HepG2 (cell line): ENCODE measurements at regions not wholly inside any gene's neighbourhood (a gene's known extent, or its start where the extent isn't known, plus 50 kb on each side); places are given as distances from the start of the nearest gene placed in this dataset.

Experiments used
- ATAC-seq: fragments of 200-7000 bp; cut with Tn5 transposase; 3 replicates; pipeline ENCODE4 v1.9.1; 2020; ENCODE audit warnings: mild to moderate bottlenecking, moderate library complexity
- BruUV-seq: library from RNA; stranded (reverse); fragments of 400-500 nt; replicated peaks from 2 replicates; lab custom pipeline; 2021; lab: Mats Ljungman, UMichigan
- CTCF ChIA-PET: fragments of 300-600 bp; formaldehyde crosslinking; extraction: SDS; loops from one replicate; lab custom pipeline; 2021; ENCODE audit warnings: low total read pairs, inconsistent platforms, low intra/inter-chr PET ratio; lab: Yijun Ruan, JAX
- POLR2A ChIA-PET: fragments of 350-600 bp; sonication (Branson Sonifier 250); formaldehyde crosslinking; loops from one replicate; lab custom pipeline; 2020; ENCODE audit warnings: antibody characterized with exemption, inconsistent platforms; lab: Yijun Ruan, JAX
- DNase-seq: peaks from one replicate; pipeline ENCODE4 v3.0.0-alpha.2; 2015; ENCODE audit warnings: low spot score
- FAIRE-seq: peaks from 3 replicates; lab custom pipeline; 2011; peaks lifted over from hg19 to GRCh38; lab: Jason Lieb, UNC
- H2AFZ ChIP-seq: one replicate; pipeline ENCODE4 v1.6.1; 2011; ENCODE audit warnings: low read length, inconsistent platforms
- H3K27ac ChIP-seq: fragments of 300-600 bp; 3 replicates; pipeline ENCODE4 v1.8.0; 2011; ENCODE audit warnings: mixed run types, mild to moderate bottlenecking, mixed read lengths, low read length, inconsistent platforms; ENCODE audit not compliant: insufficient read depth; ENCODE audit errors: extremely low read length
- H3K27me3 ChIP-seq, 2 experiments: fragments of 200-600 bp in 1 of 2; 2 replicates in 1 of 2; 3 replicates in 1 of 2; pipeline versions ENCODE4 v1.6.0 to v1.8.0; 2011; ENCODE audit warnings: low read length in 2 of 2, mild to moderate bottlenecking in 2 of 2, moderate library complexity in 2 of 2, inconsistent platforms in 1 of 2; ENCODE audit not compliant: insufficient read depth in 2 of 2, control insufficient read depth in 1 of 2
- H3K36me3 ChIP-seq, 2 experiments: fragments of 200-600 bp in 1 of 2; replicated peaks in 1 of 2; 2 replicates in 1 of 2; 3 replicates in 1 of 2; pipeline versions ENCODE4 v1.5.1 to v1.8.0; 2011; ENCODE audit warnings: low read length in 2 of 2, inconsistent platforms in 1 of 2; ENCODE audit not compliant: insufficient read depth in 2 of 2, control insufficient read depth in 1 of 2
- H3K4me1 ChIP-seq: 2 replicates; pipeline ENCODE4 v1.5.1; 2012; ENCODE audit warnings: low read length, inconsistent platforms; ENCODE audit not compliant: insufficient read depth
- H3K4me2 ChIP-seq: 2 replicates; pipeline ENCODE4 v1.6.0; 2011; ENCODE audit warnings: low read depth, low read length, inconsistent platforms
- H3K4me3 ChIP-seq, 3 experiments: fragments of 200-600 bp in 1 of 3; sonication (generic), shearing (Covaris generic) in 1 of 3; replicated peaks in 1 of 3; 2 replicates each; pipeline ENCODE4 v1.5.1; 2011 to 2016; ENCODE audit warnings: low read length in 3 of 3, inconsistent platforms in 2 of 3, low read depth in 2 of 3, mild to moderate bottlenecking in 2 of 3, control low read depth in 1 of 3, mixed read lengths in 1 of 3; ENCODE audit not compliant: insufficient read depth in 1 of 3
- H3K79me2 ChIP-seq: one replicate; pipeline ENCODE4 v1.6.1; 2011; ENCODE audit warnings: low read length, inconsistent platforms; ENCODE audit not compliant: insufficient read depth
- H3K9ac ChIP-seq: 2 replicates; pipeline ENCODE4 v1.6.0; 2011; ENCODE audit warnings: mild to moderate bottlenecking, low read depth, low read length, inconsistent platforms; ENCODE audit not compliant: insufficient read depth
- H3K9me3 ChIP-seq: 2 replicates; pipeline ENCODE4 v1.5.1; 2012; ENCODE audit warnings: mild to moderate bottlenecking, low read length
- H4K20me1 ChIP-seq: 2 replicates; pipeline ENCODE4 v1.6.0; 2011; ENCODE audit warnings: inconsistent platforms, mild to moderate bottlenecking, low read length, moderate library complexity; ENCODE audit not compliant: insufficient read depth
- BATF2 ChIP-seq: sonication (generic); formaldehyde crosslinking; IDR thresholded peaks from 2 replicates; pipeline ENCODE4 v1.8.0; 2022; ENCODE audit warnings: mild to moderate bottlenecking, missing genetic modification reagents, moderate library complexity
- MAZ ChIP-seq, 2 experiments: sonication (generic) in 1 of 2; formaldehyde crosslinking in 1 of 2; IDR thresholded peaks; 2 replicates each; pipeline versions ENCODE4 v1.5.0 to v1.6.1; 2012 to 2020; ENCODE audit warnings: low read depth in 2 of 2, mild to moderate bottlenecking in 2 of 2, borderline replicate concordance in 1 of 2, improper control_type of control experiment in 1 of 2, low read length in 1 of 2, missing genetic modification reagents in 1 of 2, moderate library complexity in 1 of 2
- ZNF180 ChIP-seq: sonication (generic); formaldehyde crosslinking; IDR thresholded peaks from 2 replicates; pipeline ENCODE4 v1.4.0; 2020; ENCODE audit warnings: low read depth, missing genetic modification reagents, borderline replicate concordance
- ZSCAN31 ChIP-seq: sonication (generic); formaldehyde crosslinking; IDR thresholded peaks from 2 replicates; pipeline ENCODE4 v1.5.0; 2020; ENCODE audit warnings: low read depth, mild to moderate bottlenecking, missing genetic modification reagents
- WGBS: methylation state at CpG from one replicate; pipeline ENCODE4 v1.1.6; 2017; ENCODE audit warnings: low lambda C conversion rate; 5-methylcytosine and 5-hydroxymethylcytosine counted together
- in situ Hi-C: cut with HindIII; loops from 2 replicates; pipeline ENCODE4 v1.10.0; 2017; ENCODE audit warnings: low pct_unique_long_range_greater_than_20kb; ENCODE audit not compliant: extremely low pct_ligation_motif_present
- intact Hi-C: fragments of 100-400 bp; cut with micrococcal nuclease; formaldehyde crosslinking; loops from one replicate; pipeline ENCODE4 v1.10.0; 2022; ENCODE audit not compliant: unreplicated experiment
- TF ChIP-seq, protein P1 (sequence below): sonication (generic); formaldehyde crosslinking; conservative IDR thresholded peaks from 2 replicates; pipeline ENCODE4 v1.4.0; 2020; ENCODE audit warnings: missing genetic modification reagents
- TF ChIP-seq, protein P2 (sequence below): sonication (generic); formaldehyde crosslinking; IDR thresholded peaks from one replicate; pipeline ENCODE4 v1.5.1; 2020; ENCODE audit warnings: mild to moderate bottlenecking, missing genetic modification reagents; ENCODE audit errors: not compliant biosample characterization

- intact Hi-C loops = no loop called here
- Histone ChIP-seq H3K4me3 (no peak overlapping the region), H4K20me1 (no peaks in the 10 kb centered on the region), H3K27ac (no peak overlapping the region), H3K27me3 (no peaks in the 10 kb centered on the region), H3K4me2 (no peak overlapping the region), H2AFZ (no peak overlapping the region), H3K9me3 (no peaks in the 10 kb centered on the region), H3K4me1 (no peaks in the 10 kb centered on the region), H3K79me2 (no peaks in the 10 kb centered on the region), H3K9ac (no peak overlapping the region), H3K36me3 (no peaks in the 10 kb centered on the region)
- no peak for TF ChIP-seq BATF2 (CRISPR knock-in tag)
- no TSS peak for BruUV-seq
- FAIRE-seq = no peak
- in situ Hi-C loops = no loop called here
- POLR2A ChIA-PET = no interaction called here
- ATAC-seq = no peak
- CTCF ChIA-PET = no interaction called here
- 19% methylated on average over 5 of the region's 5 CpGs for WGBS
- DNase-seq = no peak
Measured at GRCh38 chr4:100288811-100289529, 98.7 kb upstream of the DDIT4L start.

DNA sequence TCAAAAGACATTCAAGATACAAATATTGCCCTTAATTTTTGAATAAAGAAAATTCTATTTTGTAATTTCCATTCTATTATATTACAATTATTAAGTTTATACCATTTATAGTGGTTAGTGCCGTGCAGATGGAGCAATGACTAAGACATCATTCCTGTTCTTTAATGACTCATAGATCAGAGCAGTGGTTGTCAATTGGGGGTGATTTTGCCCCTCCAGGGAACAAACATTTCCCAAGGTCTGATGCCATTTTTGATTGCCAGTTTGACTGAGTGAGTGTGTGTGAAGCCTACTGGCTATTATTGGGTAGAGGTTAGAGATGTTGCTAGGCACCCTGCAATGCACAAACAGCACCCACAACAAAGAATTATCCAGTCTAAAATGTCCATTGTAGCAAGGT is 97.9 kb upstream of the DDIT4L start:
- H3K79me2 ChIP-seq = no peaks in the 10 kb centered on the region
- no peaks in the 10 kb centered on the region for H3K9me3 ChIP-seq
- no peak overlapping the region for H3K9ac ChIP-seq
- no peaks in the 10 kb centered on the region for H3K36me3 ChIP-seq
- no peak for FAIRE-seq
- H3K4me3 ChIP-seq = no peak overlapping the region
- WGBS = 0% methylated on average over 1 of the region's 1 CpG
- no peak overlapping the region for H2AFZ ChIP-seq
- BruUV-seq = no TSS peak
- in situ Hi-C loops = no loop called here
- POLR2A ChIA-PET = no interaction called here
- no peaks in the 10 kb centered on the region for H3K4me1 ChIP-seq
- no peak for ATAC-seq
- CTCF ChIA-PET = no interaction called here
- H3K27ac ChIP-seq = no peak overlapping the region
- DNase-seq = no peak
- intact Hi-C loops = no loop called here
- H3K4me2 ChIP-seq = no peak overlapping the region
- H3K27me3 ChIP-seq = no peaks in the 10 kb centered on the region
- H4K20me1 ChIP-seq = no peaks in the 10 kb centered on the region
- TF ChIP-seq ZSCAN31 (no peak), MAZ (IDR thresholded peaks at IDR 0.05; ENCODE audit: borderline replicate concordance, low read depth, low read length) (no peak), MAZ (CRISPR knock-in tag; IDR thresholded peaks at IDR 0.05; ENCODE audit: low read depth) (no peak), ZNF180 (CRISPR knock-in tag) (no peak)
- TF ChIP-seq, protein P1, sequence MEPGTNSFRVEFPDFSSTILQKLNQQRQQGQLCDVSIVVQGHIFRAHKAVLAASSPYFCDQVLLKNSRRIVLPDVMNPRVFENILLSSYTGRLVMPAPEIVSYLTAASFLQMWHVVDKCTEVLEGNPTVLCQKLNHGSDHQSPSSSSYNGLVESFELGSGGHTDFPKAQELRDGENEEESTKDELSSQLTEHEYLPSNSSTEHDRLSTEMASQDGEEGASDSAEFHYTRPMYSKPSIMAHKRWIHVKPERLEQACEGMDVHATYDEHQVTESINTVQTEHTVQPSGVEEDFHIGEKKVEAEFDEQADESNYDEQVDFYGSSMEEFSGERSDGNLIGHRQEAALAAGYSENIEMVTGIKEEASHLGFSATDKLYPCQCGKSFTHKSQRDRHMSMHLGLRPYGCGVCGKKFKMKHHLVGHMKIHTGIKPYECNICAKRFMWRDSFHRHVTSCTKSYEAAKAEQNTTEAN (CRISPR knock-in tag) = no peak
- TF ChIP-seq, protein P2, sequence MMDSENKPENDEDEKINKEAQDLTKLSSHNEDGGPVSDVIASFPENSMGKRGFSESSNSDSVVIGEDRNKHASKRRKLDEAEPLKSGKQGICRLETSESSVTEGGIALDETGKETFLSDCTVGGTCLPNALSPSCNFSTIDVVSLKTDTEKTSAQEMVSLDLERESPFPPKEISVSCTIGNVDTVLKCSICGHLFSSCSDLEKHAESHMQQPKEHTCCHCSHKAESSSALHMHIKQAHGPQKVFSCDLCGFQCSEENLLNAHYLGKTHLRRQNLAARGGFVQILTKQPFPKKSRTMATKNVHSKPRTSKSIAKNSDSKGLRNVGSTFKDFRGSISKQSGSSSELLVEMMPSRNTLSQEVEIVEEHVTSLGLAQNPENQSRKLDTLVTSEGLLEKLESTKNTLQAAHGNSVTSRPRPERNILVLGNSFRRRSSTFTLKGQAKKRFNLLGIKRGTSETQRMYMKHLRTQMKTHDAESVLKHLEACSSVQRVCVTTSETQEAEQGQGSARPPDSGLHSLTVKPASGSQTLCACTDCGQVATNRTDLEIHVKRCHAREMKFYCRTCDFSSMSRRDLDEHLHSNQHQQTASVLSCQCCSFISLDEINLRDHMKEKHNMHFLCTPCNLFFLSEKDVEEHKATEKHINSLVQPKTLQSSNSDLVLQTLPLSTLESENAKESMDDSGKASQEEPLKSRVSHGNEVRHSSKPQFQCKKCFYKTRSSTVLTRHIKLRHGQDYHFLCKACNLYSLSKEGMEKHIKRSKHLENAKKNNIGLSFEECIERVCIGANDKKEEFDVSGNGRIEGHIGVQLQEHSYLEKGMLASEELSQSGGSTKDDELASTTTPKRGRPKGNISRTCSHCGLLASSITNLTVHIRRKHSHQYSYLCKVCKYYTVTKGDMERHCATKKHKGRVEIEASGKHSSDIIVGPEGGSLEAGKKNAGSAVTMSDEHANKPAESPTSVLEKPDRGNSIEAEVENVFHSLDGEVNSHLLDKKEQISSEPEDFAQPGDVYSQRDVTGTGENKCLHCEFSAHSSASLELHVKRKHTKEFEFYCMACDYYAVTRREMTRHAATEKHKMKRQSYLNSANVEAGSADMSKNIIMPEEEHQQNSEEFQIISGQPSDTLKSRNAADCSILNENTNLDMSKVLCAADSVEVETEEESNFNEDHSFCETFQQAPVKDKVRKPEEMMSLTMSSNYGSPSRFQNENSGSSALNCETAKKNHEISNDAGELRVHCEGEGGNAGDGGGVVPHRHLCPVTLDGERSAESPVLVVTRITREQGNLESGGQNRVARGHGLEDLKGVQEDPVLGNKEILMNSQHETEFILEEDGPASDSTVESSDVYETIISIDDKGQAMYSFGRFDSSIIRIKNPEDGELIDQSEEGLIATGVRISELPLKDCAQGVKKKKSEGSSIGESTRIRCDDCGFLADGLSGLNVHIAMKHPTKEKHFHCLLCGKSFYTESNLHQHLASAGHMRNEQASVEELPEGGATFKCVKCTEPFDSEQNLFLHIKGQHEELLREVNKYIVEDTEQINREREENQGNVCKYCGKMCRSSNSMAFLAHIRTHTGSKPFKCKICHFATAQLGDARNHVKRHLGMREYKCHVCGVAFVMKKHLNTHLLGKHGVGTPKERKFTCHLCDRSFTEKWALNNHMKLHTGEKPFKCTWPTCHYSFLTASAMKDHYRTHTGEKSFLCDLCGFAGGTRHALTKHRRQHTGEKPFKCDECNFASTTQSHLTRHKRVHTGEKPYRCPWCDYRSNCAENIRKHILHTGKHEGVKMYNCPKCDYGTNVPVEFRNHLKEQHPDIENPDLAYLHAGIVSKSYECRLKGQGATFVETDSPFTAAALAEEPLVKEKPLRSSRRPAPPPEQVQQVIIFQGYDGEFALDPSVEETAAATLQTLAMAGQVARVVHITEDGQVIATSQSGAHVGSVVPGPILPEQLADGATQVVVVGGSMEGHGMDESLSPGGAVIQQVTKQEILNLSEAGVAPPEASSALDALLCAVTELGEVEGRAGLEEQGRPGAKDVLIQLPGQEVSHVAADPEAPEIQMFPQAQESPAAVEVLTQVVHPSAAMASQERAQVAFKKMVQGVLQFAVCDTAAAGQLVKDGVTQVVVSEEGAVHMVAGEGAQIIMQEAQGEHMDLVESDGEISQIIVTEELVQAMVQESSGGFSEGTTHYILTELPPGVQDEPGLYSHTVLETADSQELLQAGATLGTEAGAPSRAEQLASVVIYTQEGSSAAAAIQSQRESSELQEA = no peak
